Panc1 (cell line): ENCODE measurements at regions not wholly inside any gene's neighbourhood (a gene's known extent, or its start where the extent isn't known, plus 50 kb on each side); places are given as distances from the start of the nearest gene placed in this dataset.

Source experiments
- CTCF ChIP-seq: fragments of 450-650 bp; IDR thresholded peaks from 2 replicates; pipeline ENCODE4 v1.5.1; 2017; ENCODE audit warnings: mild to moderate bottlenecking
- POLR2AphosphoS5 ChIP-seq: IDR thresholded peaks from 2 replicates; pipeline ENCODE4 v1.6.1; 2012; ENCODE audit warnings: mild to moderate bottlenecking, low read depth, low read length, moderate library complexity
- REST ChIP-seq, 2 experiments: IDR thresholded peaks; 2 replicates each; pipeline ENCODE4 v1.6.1; 2011 to 2012; ENCODE audit warnings: low read depth in 2 of 2, control low read depth in 1 of 2, low read length in 1 of 2, mild to moderate bottlenecking in 1 of 2, moderate library complexity in 1 of 2; ENCODE audit not compliant: insufficient read depth in 1 of 2
- SIN3A ChIP-seq: IDR thresholded peaks from 2 replicates; pipeline ENCODE4 v1.6.1; 2012; ENCODE audit warnings: low read depth, mild to moderate bottlenecking, low read length, moderate library complexity, borderline replicate concordance; ENCODE audit not compliant: insufficient read depth
- TCF7L2 ChIP-seq: IDR thresholded peaks from 2 replicates; pipeline ENCODE4 v1.6.1; 2011; ENCODE audit warnings: mild to moderate bottlenecking, low read depth, low read length, inconsistent platforms

GRCh38 chr11:120029321-120029720 is 108.6 kb downstream of the TRIM29 start:
- no peak for TF ChIP-seq CTCF
- no peak for TF ChIP-seq POLR2AphosphoS5
- TF ChIP-seq REST (IDR thresholded peaks at IDR 0.05; ENCODE audit: insufficient read depth in 1 of 2, low read depth in 2 of 2, low read length in 1 of 2), result no peak
- TF ChIP-seq SIN3A, result no peak
- TF ChIP-seq TCF7L2, result no peak
